Neural cell (in vitro differentiated cells): ENCODE measurements at regions not wholly inside any gene's neighbourhood (a gene's known extent, or its start where the extent isn't known, plus 50 kb on each side); places are given as distances from the start of the nearest gene placed in this dataset.
"Not testable (repeated sequence)": the region's sequence is repeated elsewhere in the genome, so short reads cannot be mapped to it uniquely, and the experiment has no call there.

Experiments
- H2AFZ ChIP-seq: fragments of 200-600, 300-800 bp; sonication (generic), shearing (Covaris generic); 2 replicates; pipeline ENCODE4 v1.6.0; 2014; ENCODE audit warnings: low read depth, mild to moderate bottlenecking, antibody characterized with exemption, low read length, moderate library complexity
- H3F3A ChIP-seq: fragments of 200-600 bp; shearing (Covaris generic); 2 replicates; pipeline ENCODE4 v1.6.1; 2016; ENCODE audit warnings: mild to moderate bottlenecking, moderate library complexity, mixed read lengths, antibody characterized with exemption, low read length; ENCODE audit not compliant: insufficient read depth, poor library complexity, severe bottlenecking
- H3K27ac ChIP-seq: fragments of 200-600, 300-800 bp; sonication (generic), shearing (Covaris generic); 2 replicates; pipeline ENCODE4 v1.5.1; 2014; ENCODE audit warnings: mild to moderate bottlenecking, low read length, moderate library complexity
- H3K27me3 ChIP-seq: fragments of 300-800, 200-600 bp; sonication (generic), shearing (Covaris generic); 2 replicates; pipeline ENCODE4 v1.6.0; 2014; ENCODE audit warnings: mild to moderate bottlenecking, low read depth, low read length, moderate library complexity; ENCODE audit not compliant: insufficient read depth
- H3K36me3 ChIP-seq: fragments of 300-800, 200-600 bp; sonication (generic), shearing (Covaris generic); 2 replicates; pipeline ENCODE4 v1.5.1; 2014; ENCODE audit warnings: mild to moderate bottlenecking, antibody characterized with exemption, low read length, moderate library complexity; ENCODE audit not compliant: insufficient read depth
- H3K4me2 ChIP-seq: fragments of 300-800, 200-600 bp; sonication (generic), shearing (Covaris generic); 2 replicates; pipeline ENCODE4 v1.6.0; 2014; ENCODE audit warnings: mild to moderate bottlenecking, low read length
- H3K4me3 ChIP-seq: fragments of 300-800, 200-600 bp; sonication (generic), shearing (Covaris generic); 2 replicates; pipeline ENCODE4 v1.5.1; 2014; ENCODE audit warnings: mild to moderate bottlenecking, low read length, moderate library complexity
- H3K79me2 ChIP-seq: fragments of 200-600 bp; shearing (Covaris generic); replicated peaks from 2 replicates; pipeline ENCODE4 v1.6.0; 2014; ENCODE audit warnings: mild to moderate bottlenecking, low read length, moderate library complexity; ENCODE audit not compliant: insufficient read depth
- H3K9ac ChIP-seq: fragments of 300-800, 200-600 bp; sonication (generic), shearing (Covaris generic); 2 replicates; pipeline ENCODE4 v1.6.1; 2016; ENCODE audit warnings: mild to moderate bottlenecking, low read length, mixed read lengths
- H3K9me2 ChIP-seq: fragments of 200-600 bp; shearing (Covaris generic); 2 replicates; pipeline ENCODE4 v1.6.1; 2016; ENCODE audit warnings: mild to moderate bottlenecking, low read length, mixed read lengths; ENCODE audit not compliant: insufficient read depth
- H3K9me3 ChIP-seq: fragments of 200-600, 300-800 bp; sonication (generic), shearing (Covaris generic); 2 replicates; pipeline ENCODE4 v1.6.1; 2016; ENCODE audit warnings: mild to moderate bottlenecking, mixed run types, low read length, moderate library complexity, mixed read lengths
- H4K20me1 ChIP-seq: fragments of 200-600 bp; shearing (Covaris generic); 2 replicates; pipeline ENCODE4 v1.6.1; 2016; ENCODE audit warnings: mild to moderate bottlenecking, mixed run types; ENCODE audit not compliant: insufficient read depth
- CTCF ChIP-seq: fragments of 450-650 bp; IDR thresholded peaks from 2 replicates; pipeline ENCODE4 v1.5.1; 2014; ENCODE audit warnings: antibody characterized with exemption, mild to moderate bottlenecking, moderate library complexity; ENCODE audit not compliant: poor library complexity, severe bottlenecking
- EP300 ChIP-seq: fragments of 450-650 bp; conservative IDR thresholded peaks from 2 replicates; pipeline ENCODE4 v1.6.1; 2014; ENCODE audit warnings: antibody characterized with exemption, mild to moderate bottlenecking, moderate library complexity; ENCODE audit not compliant: poor library complexity, severe bottlenecking
- EZH2 ChIP-seq: fragments of 200-600, 300-800 bp; shearing (Covaris generic), sonication (generic); IDR thresholded peaks from 2 replicates; pipeline ENCODE4 v1.6.1; 2014; ENCODE audit warnings: antibody characterized with exemption, low read length, borderline replicate concordance, mild to moderate bottlenecking; ENCODE audit not compliant: insufficient read depth, poor library complexity, severe bottlenecking
- POLR2AphosphoS5 ChIP-seq: IDR thresholded peaks from 2 replicates; pipeline ENCODE4 v1.6.1; 2012
- RAD21 ChIP-seq: fragments of 450-650 bp; conservative IDR thresholded peaks from 2 replicates; pipeline ENCODE4 v1.6.1; 2014; ENCODE audit warnings: antibody characterized with exemption, mild to moderate bottlenecking, moderate library complexity
- REST ChIP-seq: IDR thresholded peaks from 2 replicates; pipeline ENCODE4 v1.6.1; 2012; ENCODE audit warnings: borderline replicate concordance
- SMC3 ChIP-seq: fragments of 450-650 bp; conservative IDR thresholded peaks from 2 replicates; pipeline ENCODE4 v1.6.1; 2014; ENCODE audit warnings: antibody characterized with exemption, mild to moderate bottlenecking, moderate library complexity; ENCODE audit not compliant: poor library complexity
- TAF1 ChIP-seq: IDR thresholded peaks from 2 replicates; pipeline ENCODE4 v1.6.1; 2012; ENCODE audit warnings: low read depth

- H3K9ac ChIP-seq, H2AFZ ChIP-seq, H3K79me2 ChIP-seq, H3K4me2 ChIP-seq, H3K4me3 ChIP-seq, H3K27me3 ChIP-seq, H3K9me3 ChIP-seq, H3K27ac ChIP-seq, H4K20me1 ChIP-seq, H3F3A ChIP-seq, H3K36me3 ChIP-seq, H3K9me2 ChIP-seq: not testable (repeated sequence)
These were observed 109.4 kb upstream of the SGIP1 start for GRCh38 chr1:66424530-66424929.

- Histone ChIP-seq H2AFZ (no peak overlapping the region), H3K27ac (no peak overlapping the region), H3K4me3 (no peak overlapping the region), H3K27me3 (no peaks in the 10 kb centered on the region), H3K79me2 (no peaks in the 10 kb centered on the region), H4K20me1 (no peaks in the 10 kb centered on the region), H3K9me2 (no peaks in the 10 kb centered on the region), H3K36me3 (no peaks in the 10 kb centered on the region), H3K9me3 (peaks cover 9% of the 10 kb centered on the region), H3K4me2 (no peak overlapping the region), H3F3A (no peaks in the 10 kb centered on the region), H3K9ac (no peak overlapping the region)
- TF ChIP-seq REST = no peak
- no peak for TF ChIP-seq RAD21
- TF ChIP-seq TAF1 = no peak
- no peak for TF ChIP-seq POLR2AphosphoS5
- TF ChIP-seq SMC3 = no peak
- no peak for TF ChIP-seq EP300
- no peak for TF ChIP-seq EZH2
- TF ChIP-seq CTCF = no peak
These were observed 107.6 kb upstream of the SGIP1 start for GRCh38 chr1:66426239-66426853.

GRCh38 chr1:66430815-66431214 lies 103.1 kb upstream of the SGIP1 start:
- H3K36me3 ChIP-seq, H3K4me2 ChIP-seq, H4K20me1 ChIP-seq, H3F3A ChIP-seq, H3K27ac ChIP-seq, H3K4me3 ChIP-seq, H3K27me3 ChIP-seq, H3K9me2 ChIP-seq, H3K79me2 ChIP-seq, H3K9me3 ChIP-seq, H2AFZ ChIP-seq, H3K9ac ChIP-seq: not testable (repeated sequence)
